Sigmoid colon (tissue), 4 donors: ENCODE measurements at regions not wholly inside any gene's neighbourhood (a gene's known extent, or its start where the extent isn't known, plus 50 kb on each side); places are given as distances from the start of the nearest gene placed in this dataset.

Source experiments
- EP300 ChIP-seq, 4 donors: sonication (generic); formaldehyde crosslinking; IDR thresholded peaks; one replicate each; pipeline ENCODE4 v1.6.1; 2017; ENCODE audit warnings: antibody characterized with exemption in 4 of 4
- POLR2A ChIP-seq, 2 donors: fragments of 450-650 bp; IDR thresholded peaks; one replicate each; pipeline ENCODE4 v1.6.1; 2016; ENCODE audit warnings: antibody characterized with exemption in 2 of 2, mild to moderate bottlenecking in 2 of 2, moderate library complexity in 2 of 2

DNA sequence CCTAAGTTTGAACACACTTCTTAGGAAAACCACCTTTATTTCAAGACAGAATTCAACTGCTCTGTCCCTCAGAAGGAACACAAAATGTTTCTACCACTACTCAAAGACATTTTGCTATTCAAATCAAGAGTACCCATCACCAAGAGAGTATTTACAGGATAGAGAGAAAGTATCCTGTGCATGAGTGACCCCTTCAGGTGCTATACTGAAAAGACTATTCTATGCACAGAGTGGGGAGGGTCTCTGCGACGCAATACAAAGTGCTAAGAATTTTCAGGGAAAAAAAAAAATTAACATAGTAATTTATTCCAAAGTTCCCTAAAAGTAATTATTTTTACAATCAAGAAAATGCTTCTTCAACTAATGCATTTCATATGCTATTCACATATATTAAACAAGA is 346.4 kb upstream of the FAM241A start:
- TF ChIP-seq POLR2A (IDR thresholded peaks at IDR 0.05), result no peak
- no peak for TF ChIP-seq EP300 (IDR thresholded peaks at IDR 0.05)
